Neural cell (in vitro differentiated cells): ENCODE measurements at regions not wholly inside any gene's neighbourhood (a gene's known extent, or its start where the extent isn't known, plus 50 kb on each side); places are given as distances from the start of the nearest gene placed in this dataset.
"Not testable (repeated sequence)": the region's sequence is repeated elsewhere in the genome, so short reads cannot be mapped to it uniquely, and the experiment has no call there.

Source experiments
- H2AFZ ChIP-seq: fragments of 200-600, 300-800 bp; sonication (generic), shearing (Covaris generic); 2 replicates; pipeline ENCODE4 v1.6.0; 2014; ENCODE audit warnings: low read depth, mild to moderate bottlenecking, antibody characterized with exemption, low read length, moderate library complexity
- H3F3A ChIP-seq: fragments of 200-600 bp; shearing (Covaris generic); 2 replicates; pipeline ENCODE4 v1.6.1; 2016; ENCODE audit warnings: mild to moderate bottlenecking, moderate library complexity, mixed read lengths, antibody characterized with exemption, low read length; ENCODE audit not compliant: insufficient read depth, poor library complexity, severe bottlenecking
- H3K27ac ChIP-seq: fragments of 200-600, 300-800 bp; sonication (generic), shearing (Covaris generic); 2 replicates; pipeline ENCODE4 v1.5.1; 2014; ENCODE audit warnings: mild to moderate bottlenecking, low read length, moderate library complexity
- H3K27me3 ChIP-seq: fragments of 300-800, 200-600 bp; sonication (generic), shearing (Covaris generic); 2 replicates; pipeline ENCODE4 v1.6.0; 2014; ENCODE audit warnings: mild to moderate bottlenecking, low read depth, low read length, moderate library complexity; ENCODE audit not compliant: insufficient read depth
- H3K36me3 ChIP-seq: fragments of 300-800, 200-600 bp; sonication (generic), shearing (Covaris generic); 2 replicates; pipeline ENCODE4 v1.5.1; 2014; ENCODE audit warnings: mild to moderate bottlenecking, antibody characterized with exemption, low read length, moderate library complexity; ENCODE audit not compliant: insufficient read depth
- H3K4me2 ChIP-seq: fragments of 300-800, 200-600 bp; sonication (generic), shearing (Covaris generic); 2 replicates; pipeline ENCODE4 v1.6.0; 2014; ENCODE audit warnings: mild to moderate bottlenecking, low read length
- H3K4me3 ChIP-seq: fragments of 300-800, 200-600 bp; sonication (generic), shearing (Covaris generic); 2 replicates; pipeline ENCODE4 v1.5.1; 2014; ENCODE audit warnings: mild to moderate bottlenecking, low read length, moderate library complexity
- H3K79me2 ChIP-seq: fragments of 200-600 bp; shearing (Covaris generic); replicated peaks from 2 replicates; pipeline ENCODE4 v1.6.0; 2014; ENCODE audit warnings: mild to moderate bottlenecking, low read length, moderate library complexity; ENCODE audit not compliant: insufficient read depth
- H3K9ac ChIP-seq: fragments of 300-800, 200-600 bp; sonication (generic), shearing (Covaris generic); 2 replicates; pipeline ENCODE4 v1.6.1; 2016; ENCODE audit warnings: mild to moderate bottlenecking, low read length, mixed read lengths
- H3K9me2 ChIP-seq: fragments of 200-600 bp; shearing (Covaris generic); 2 replicates; pipeline ENCODE4 v1.6.1; 2016; ENCODE audit warnings: mild to moderate bottlenecking, low read length, mixed read lengths; ENCODE audit not compliant: insufficient read depth
- H3K9me3 ChIP-seq: fragments of 200-600, 300-800 bp; sonication (generic), shearing (Covaris generic); 2 replicates; pipeline ENCODE4 v1.6.1; 2016; ENCODE audit warnings: mild to moderate bottlenecking, mixed run types, low read length, moderate library complexity, mixed read lengths
- H4K20me1 ChIP-seq: fragments of 200-600 bp; shearing (Covaris generic); 2 replicates; pipeline ENCODE4 v1.6.1; 2016; ENCODE audit warnings: mild to moderate bottlenecking, mixed run types; ENCODE audit not compliant: insufficient read depth
- EP300 ChIP-seq: fragments of 450-650 bp; conservative IDR thresholded peaks from 2 replicates; pipeline ENCODE4 v1.6.1; 2014; ENCODE audit warnings: antibody characterized with exemption, mild to moderate bottlenecking, moderate library complexity; ENCODE audit not compliant: poor library complexity, severe bottlenecking
- EZH2 ChIP-seq: fragments of 200-600, 300-800 bp; shearing (Covaris generic), sonication (generic); IDR thresholded peaks from 2 replicates; pipeline ENCODE4 v1.6.1; 2014; ENCODE audit warnings: antibody characterized with exemption, low read length, borderline replicate concordance, mild to moderate bottlenecking; ENCODE audit not compliant: insufficient read depth, poor library complexity, severe bottlenecking
- MXI1 ChIP-seq: fragments of 450-650 bp; conservative IDR thresholded peaks from 2 replicates; pipeline ENCODE4 v1.6.1; 2014; ENCODE audit warnings: antibody characterized with exemption, mild to moderate bottlenecking; ENCODE audit not compliant: poor library complexity, severe bottlenecking
- POLR2AphosphoS5 ChIP-seq: IDR thresholded peaks from 2 replicates; pipeline ENCODE4 v1.6.1; 2012
- RAD21 ChIP-seq: fragments of 450-650 bp; conservative IDR thresholded peaks from 2 replicates; pipeline ENCODE4 v1.6.1; 2014; ENCODE audit warnings: antibody characterized with exemption, mild to moderate bottlenecking, moderate library complexity
- REST ChIP-seq: IDR thresholded peaks from 2 replicates; pipeline ENCODE4 v1.6.1; 2012; ENCODE audit warnings: borderline replicate concordance
- SMC3 ChIP-seq: fragments of 450-650 bp; conservative IDR thresholded peaks from 2 replicates; pipeline ENCODE4 v1.6.1; 2014; ENCODE audit warnings: antibody characterized with exemption, mild to moderate bottlenecking, moderate library complexity; ENCODE audit not compliant: poor library complexity
- TAF1 ChIP-seq: IDR thresholded peaks from 2 replicates; pipeline ENCODE4 v1.6.1; 2012; ENCODE audit warnings: low read depth
- TF ChIP-seq, protein P1 (sequence below): fragments of 450-650 bp; IDR thresholded peaks from 2 replicates; pipeline ENCODE4 v1.5.1; 2014; ENCODE audit warnings: antibody characterized with exemption, mild to moderate bottlenecking, moderate library complexity; ENCODE audit not compliant: poor library complexity, severe bottlenecking

GRCh38 chr6:6074190-6074589 lies 67.5 kb upstream of the NRN1 start:
- Histone ChIP-seq H2AFZ (no peak overlapping the region), H3K9ac (no peak overlapping the region), H3K9me2 (no peaks in the 10 kb centered on the region), H3F3A (no peaks in the 10 kb centered on the region), H3K4me2 (no peak overlapping the region), H3K79me2 (no peaks in the 10 kb centered on the region), H4K20me1 (no peaks in the 10 kb centered on the region), H3K27me3 (no peaks in the 10 kb centered on the region), H3K36me3 (no peaks in the 10 kb centered on the region), H3K27ac (no peak overlapping the region), H3K4me3 (no peak overlapping the region), H3K9me3 (no peaks in the 10 kb centered on the region)
- TF ChIP-seq REST (no peak), TAF1 (no peak), RAD21 (no peak), MXI1 (no peak), EP300 (no peak), EZH2 (no peak), POLR2AphosphoS5 (no peak), SMC3 (no peak)
- TF ChIP-seq, protein P1, sequence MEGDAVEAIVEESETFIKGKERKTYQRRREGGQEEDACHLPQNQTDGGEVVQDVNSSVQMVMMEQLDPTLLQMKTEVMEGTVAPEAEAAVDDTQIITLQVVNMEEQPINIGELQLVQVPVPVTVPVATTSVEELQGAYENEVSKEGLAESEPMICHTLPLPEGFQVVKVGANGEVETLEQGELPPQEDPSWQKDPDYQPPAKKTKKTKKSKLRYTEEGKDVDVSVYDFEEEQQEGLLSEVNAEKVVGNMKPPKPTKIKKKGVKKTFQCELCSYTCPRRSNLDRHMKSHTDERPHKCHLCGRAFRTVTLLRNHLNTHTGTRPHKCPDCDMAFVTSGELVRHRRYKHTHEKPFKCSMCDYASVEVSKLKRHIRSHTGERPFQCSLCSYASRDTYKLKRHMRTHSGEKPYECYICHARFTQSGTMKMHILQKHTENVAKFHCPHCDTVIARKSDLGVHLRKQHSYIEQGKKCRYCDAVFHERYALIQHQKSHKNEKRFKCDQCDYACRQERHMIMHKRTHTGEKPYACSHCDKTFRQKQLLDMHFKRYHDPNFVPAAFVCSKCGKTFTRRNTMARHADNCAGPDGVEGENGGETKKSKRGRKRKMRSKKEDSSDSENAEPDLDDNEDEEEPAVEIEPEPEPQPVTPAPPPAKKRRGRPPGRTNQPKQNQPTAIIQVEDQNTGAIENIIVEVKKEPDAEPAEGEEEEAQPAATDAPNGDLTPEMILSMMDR, result no peak

- not testable (repeated sequence) for H2AFZ ChIP-seq, H3K27ac ChIP-seq, H3K9me3 ChIP-seq, H3K9ac ChIP-seq, H3F3A ChIP-seq, H3K9me2 ChIP-seq, H3K4me2 ChIP-seq, H3K4me3 ChIP-seq, H3K27me3 ChIP-seq, H4K20me1 ChIP-seq, H3K79me2 ChIP-seq, H3K36me3 ChIP-seq
These were observed 61.4 kb upstream of the NRN1 start for GRCh38 chr6:6068157-6068556.

GRCh38 chr6:6058054-6058444 lies 51.3 kb upstream of the NRN1 start:
- no peaks in the 10 kb centered on the region for H3K27me3 ChIP-seq
- H3F3A ChIP-seq, result no peaks in the 10 kb centered on the region
- H2AFZ ChIP-seq, result no peak overlapping the region
- H3K36me3 ChIP-seq, result no peaks in the 10 kb centered on the region
- TF ChIP-seq RAD21 (no peak), EZH2 (no peak), REST (no peak), EP300 (no peak), SMC3 (no peak), TAF1 (no peak)
- no peak overlapping the region for H3K4me3 ChIP-seq
- H3K4me2 ChIP-seq, result no peak overlapping the region
- H3K79me2 ChIP-seq, result no peaks in the 10 kb centered on the region
- H3K9me3 ChIP-seq, result no peaks in the 10 kb centered on the region
- no peaks in the 10 kb centered on the region for H4K20me1 ChIP-seq
- no peak overlapping the region for H3K9ac ChIP-seq
- no peaks in the 10 kb centered on the region for H3K9me2 ChIP-seq
- H3K27ac ChIP-seq, result no peak overlapping the region
